ENCODE measurements at regions not wholly inside any gene's neighbourhood (a gene's known extent, or its start where the extent isn't known, plus 50 kb on each side); places are given as distances from the start of the nearest gene placed in this dataset.
"Not testable (repeated sequence)": the region's sequence is repeated elsewhere in the genome, so short reads cannot be mapped to it uniquely, and the experiment has no call there.

- no peak for DNase-seq (ENCODE audit: low spot score)
These were observed 631.1 kb downstream of the MATN1 start for GRCh38 chr1:30092051-30092858.

- DNase-seq (ENCODE audit: low spot score), result no peak
These were observed 633.1 kb downstream of the MATN1 start for GRCh38 chr1:30090162-30090820.

- no peak for DNase-seq (ENCODE audit: low spot score)
These were observed 634.4 kb downstream of the MATN1 start for GRCh38 chr1:30089024-30089430.

GRCh38 chr1:30088594-30088993, 634.8 kb downstream of the MATN1 start:
- no peak for DNase-seq (ENCODE audit: low spot score)

- DNase-seq (ENCODE audit: low spot score), result no peak
These were observed 635.9 kb downstream of the MATN1 start for GRCh38 chr1:30087465-30087864.

GRCh38 chr1:30085811-30086770, 637.3 kb downstream of the MATN1 start:
- no peak for DNase-seq (ENCODE audit: low spot score)

- no peak for DNase-seq (ENCODE audit: low spot score)
These were observed 638.3 kb downstream of the MATN1 start for GRCh38 chr1:30084909-30085571.

- DNase-seq (ENCODE audit: low spot score), result no peak
These were observed 639.5 kb downstream of the MATN1 start for GRCh38 chr1:30083800-30084464.

GRCh38 chr1:30081379-30082102, 641.8 kb downstream of the MATN1 start:
- DNase-seq (ENCODE audit: low spot score), result no peak

- DNase-seq (ENCODE audit: low spot score), result not testable (repeated sequence)
These were observed 647.5 kb downstream of the MATN1 start for GRCh38 chr1:30075916-30076315.

- DNase-seq (ENCODE audit: low spot score), result no peak
These were observed 654.5 kb downstream of the MATN1 start for GRCh38 chr1:30068787-30069472.

GRCh38 chr1:30064547-30064946, 658.8 kb downstream of the MATN1 start:
- no peak for DNase-seq (ENCODE audit: low spot score)

GRCh38 chr1:30063621-30064280, 659.6 kb downstream of the MATN1 start:
- DNase-seq (ENCODE audit: low spot score), result no peak

GRCh38 chr1:30061292-30062220, 661.8 kb downstream of the MATN1 start:
- no peak for DNase-seq (ENCODE audit: low spot score)

- no peak for DNase-seq (ENCODE audit: low spot score)
These were observed 662.6 kb downstream of the MATN1 start for GRCh38 chr1:30060738-30061137.

- DNase-seq (ENCODE audit: low spot score), result no peak
These were observed 664.4 kb downstream of the MATN1 start for GRCh38 chr1:30058970-30059369.

- no peak for DNase-seq (ENCODE audit: low spot score)
These were observed 669.3 kb downstream of the MATN1 start for GRCh38 chr1:30054126-30054525.

- DNase-seq (ENCODE audit: low spot score), result no peak
These were observed 671.2 kb downstream of the MATN1 start for GRCh38 chr1:30052178-30052577.
